RWPE1 (cell line): ENCODE measurements at regions not wholly inside any gene's neighbourhood (a gene's known extent, or its start where the extent isn't known, plus 50 kb on each side); places are given as distances from the start of the nearest gene placed in this dataset.

Experiments used
- CTCF ChIA-PET: fragments of 350-600 bp; sonication (Branson Sonifier 250); formaldehyde crosslinking; extraction: SDS; loops from one replicate; lab custom pipeline; 2021; lab: Yijun Ruan, JAX
- POLR2A ChIA-PET: fragments of 400-600 bp; formaldehyde crosslinking; extraction: SDS; loops from one replicate; lab custom pipeline; 2020; ENCODE audit warnings: antibody characterized with exemption; ENCODE audit not compliant: low non-redundant PET; lab: Yijun Ruan, JAX
- DNase-seq: peaks from one replicate; pipeline ENCODE4 v3.0.0; 2012; ENCODE audit warnings: low spot score
- H3K27ac ChIP-seq: fragments of 450-650 bp; 2 replicates; pipeline ENCODE4 v1.5.1; 2017
- CTCF ChIP-seq: fragments of 450-650 bp; conservative IDR thresholded peaks from 2 replicates; pipeline ENCODE4 v1.5.1; 2017; ENCODE audit warnings: low read depth, mild to moderate bottlenecking

- no peak overlapping the region for H3K27ac ChIP-seq
- DNase-seq, result no peak
- ChIA-PET POLR2A (no interaction called here), CTCF (no interaction called here)
- no peak for TF ChIP-seq CTCF
Measured at GRCh38 chr12:20272161-20272560, 96.2 kb upstream of the PDE3A start.

- CTCF ChIA-PET, result no interaction called here
- H3K27ac ChIP-seq, result no peak overlapping the region
- POLR2A ChIA-PET, result no interaction called here
- no peak for DNase-seq
- TF ChIP-seq CTCF, result no peak
Measured at GRCh38 chr12:20272801-20273200, 95.5 kb upstream of the PDE3A start.

DNA sequence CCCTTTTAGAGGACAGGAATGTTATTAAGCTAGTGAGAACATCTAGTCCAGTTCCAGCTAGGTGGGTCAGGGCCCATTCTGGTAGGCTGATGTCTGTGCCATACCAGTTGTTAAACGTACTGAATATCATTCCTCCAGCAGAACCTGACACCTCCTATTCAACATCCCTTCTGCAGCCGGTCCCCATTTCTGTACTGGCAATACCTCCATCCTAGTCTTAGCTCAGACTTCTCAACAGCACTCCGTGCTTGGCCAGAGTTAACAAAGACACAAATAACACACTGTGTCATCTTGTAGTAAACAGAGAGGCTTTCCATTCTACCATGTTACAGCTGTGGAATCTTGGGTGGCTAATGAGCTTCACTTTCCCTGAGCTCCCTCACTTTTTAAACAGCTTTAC is 94.3 kb upstream of the PDE3A start:
- ChIA-PET CTCF (no interaction called here), POLR2A (no interaction called here)
- TF ChIP-seq CTCF, result no peak
- no peak for DNase-seq
- no peak overlapping the region for H3K27ac ChIP-seq

GRCh38 chr12:20278276-20278675 is 90.1 kb upstream of the PDE3A start:
- ChIA-PET POLR2A (no interaction called here), CTCF (no interaction called here)
- H3K27ac ChIP-seq, result no peak overlapping the region
- DNase-seq, result no peak
- TF ChIP-seq CTCF, result no peak

- TF ChIP-seq CTCF, result no peak
- no peak overlapping the region for H3K27ac ChIP-seq
- no peak for DNase-seq
- ChIA-PET CTCF (no interaction called here), POLR2A (no interaction called here)
Measured at GRCh38 chr12:20280515-20280914, 87.8 kb upstream of the PDE3A start.

- no peak overlapping the region for H3K27ac ChIP-seq
- TF ChIP-seq CTCF, result no peak
- DNase-seq, result no peak
- ChIA-PET POLR2A (no interaction called here), CTCF (no interaction called here)
Measured at GRCh38 chr12:20282401-20282800, 85.9 kb upstream of the PDE3A start.

GRCh38 chr12:20283482-20283881 is 84.9 kb upstream of the PDE3A start:
- no peak overlapping the region for H3K27ac ChIP-seq
- POLR2A ChIA-PET, result no interaction called here
- DNase-seq, result no peak
- CTCF ChIA-PET, result no interaction called here
- TF ChIP-seq CTCF, result no peak
